Hindlimb muscle (tissue), 1 donor: ENCODE measurements at regions not wholly inside any gene's neighbourhood (a gene's known extent, or its start where the extent isn't known, plus 50 kb on each side); places are given as distances from the start of the nearest gene placed in this dataset.

Experiments used
- DNase-seq: peaks from one replicate; pipeline ENCODE4 v3.0.0-alpha.2; 2013

DNA sequence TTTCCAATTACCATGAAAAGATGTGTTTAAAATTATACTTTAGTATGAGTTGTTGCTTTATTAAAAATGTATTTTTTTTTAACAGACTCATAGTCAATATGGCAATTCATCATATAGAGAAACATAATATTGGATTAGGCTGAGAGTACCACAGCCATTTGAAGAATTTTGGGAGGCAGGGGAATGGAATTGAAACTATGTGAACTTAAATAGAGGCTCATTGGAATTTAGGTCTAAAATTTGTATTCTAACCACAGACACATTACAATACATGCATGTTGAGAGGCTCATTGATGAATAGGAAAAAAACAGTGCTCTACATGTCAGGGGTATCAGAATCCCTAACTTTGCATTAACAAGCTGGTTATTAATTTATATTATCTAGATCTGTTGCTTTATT is 269.6 kb downstream of the DKK2 start:
- DNase-seq = no peak

DNA sequence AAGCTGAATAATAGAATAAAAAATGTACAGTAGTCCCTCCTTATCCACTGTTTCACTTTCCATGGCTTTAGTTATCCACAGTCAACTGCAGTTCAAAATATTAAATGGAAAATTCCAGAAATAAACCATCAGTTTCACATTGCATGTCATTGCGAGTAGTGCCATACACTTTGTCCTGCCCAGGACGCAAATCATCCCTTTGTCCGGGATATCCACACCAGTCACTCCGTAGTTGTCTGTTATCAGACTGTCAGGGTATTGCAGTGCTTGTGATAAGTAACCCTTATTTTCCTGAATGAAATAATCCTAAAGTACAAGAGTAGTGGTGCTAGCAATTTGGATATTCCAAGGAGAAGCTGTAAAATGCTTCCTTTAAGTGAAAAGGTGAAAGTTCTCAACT is 271.3 kb downstream of the DKK2 start:
- no peak for DNase-seq

- DNase-seq = peak; percentile 50
Observed at GRCh38 chr4:106762666-106763443, 273.3 kb downstream of the DKK2 start.

DNA sequence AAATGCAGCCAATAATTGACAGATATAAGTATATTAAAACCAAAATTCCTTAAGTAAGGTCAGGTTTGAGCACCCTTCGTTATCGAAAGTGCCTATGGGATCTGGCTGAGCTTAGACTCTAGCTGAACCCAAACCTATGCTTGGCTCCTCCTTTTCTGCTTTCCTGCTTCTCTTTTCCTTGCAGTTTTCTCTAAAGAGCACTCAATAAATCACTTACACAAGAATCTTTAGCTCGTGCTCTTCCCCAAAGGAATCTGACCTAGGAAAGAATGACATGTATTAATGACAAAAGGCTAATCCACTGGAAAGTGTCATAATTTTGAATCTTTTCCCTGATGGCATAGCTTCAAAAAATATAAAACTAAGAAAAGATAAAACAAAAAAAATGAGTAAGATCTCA is 282.7 kb downstream of the DKK2 start:
- no peak for DNase-seq

GRCh38 chr4:106746451-106746850 is 289.7 kb downstream of the DKK2 start:
- DNase-seq = no peak

GRCh38 chr4:106738121-106738520 is 298.0 kb downstream of the DKK2 start:
- no peak for DNase-seq

GRCh38 chr4:106718548-106718947 is 317.6 kb downstream of the DKK2 start:
- no peak for DNase-seq

DNA sequence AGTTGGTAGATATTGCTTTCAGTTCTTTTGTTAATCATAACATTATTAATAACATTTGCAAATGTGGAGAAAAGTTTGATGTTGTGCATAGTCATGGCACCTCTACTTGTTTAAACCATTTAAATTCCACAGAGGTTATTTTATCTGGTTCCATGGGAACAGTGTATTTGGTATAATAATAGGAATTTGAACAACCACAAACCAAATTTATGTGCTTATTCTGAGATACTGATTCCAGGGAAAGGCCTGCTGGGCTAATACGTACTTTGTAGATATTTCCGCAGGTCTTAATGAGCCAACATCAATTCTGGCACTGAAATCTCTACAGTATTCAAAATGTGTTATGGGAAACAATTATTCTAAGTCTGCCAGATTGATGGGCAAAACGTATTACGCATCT is 319.0 kb downstream of the DKK2 start:
- no peak for DNase-seq

- no peak for DNase-seq
Observed at GRCh38 chr4:106715825-106716224, 320.3 kb downstream of the DKK2 start.

DNA sequence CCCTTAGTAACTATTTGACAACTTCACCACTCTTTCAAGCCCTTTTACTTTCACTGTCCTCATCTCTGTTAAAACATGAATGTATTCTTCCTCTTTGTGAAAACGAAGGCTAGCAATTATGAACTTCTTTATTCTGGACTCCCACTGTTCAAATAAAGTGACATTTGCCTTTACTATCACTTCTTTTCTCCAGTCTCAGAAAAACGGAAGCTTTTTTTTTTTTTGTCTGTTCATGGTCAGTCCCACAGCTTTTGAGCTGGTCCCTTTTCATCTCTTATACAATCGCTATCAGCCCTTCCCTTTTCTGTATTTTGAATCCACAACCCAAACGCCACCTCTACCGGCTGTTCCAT is 327.7 kb downstream of the DKK2 start:
- no peak for DNase-seq

DNA sequence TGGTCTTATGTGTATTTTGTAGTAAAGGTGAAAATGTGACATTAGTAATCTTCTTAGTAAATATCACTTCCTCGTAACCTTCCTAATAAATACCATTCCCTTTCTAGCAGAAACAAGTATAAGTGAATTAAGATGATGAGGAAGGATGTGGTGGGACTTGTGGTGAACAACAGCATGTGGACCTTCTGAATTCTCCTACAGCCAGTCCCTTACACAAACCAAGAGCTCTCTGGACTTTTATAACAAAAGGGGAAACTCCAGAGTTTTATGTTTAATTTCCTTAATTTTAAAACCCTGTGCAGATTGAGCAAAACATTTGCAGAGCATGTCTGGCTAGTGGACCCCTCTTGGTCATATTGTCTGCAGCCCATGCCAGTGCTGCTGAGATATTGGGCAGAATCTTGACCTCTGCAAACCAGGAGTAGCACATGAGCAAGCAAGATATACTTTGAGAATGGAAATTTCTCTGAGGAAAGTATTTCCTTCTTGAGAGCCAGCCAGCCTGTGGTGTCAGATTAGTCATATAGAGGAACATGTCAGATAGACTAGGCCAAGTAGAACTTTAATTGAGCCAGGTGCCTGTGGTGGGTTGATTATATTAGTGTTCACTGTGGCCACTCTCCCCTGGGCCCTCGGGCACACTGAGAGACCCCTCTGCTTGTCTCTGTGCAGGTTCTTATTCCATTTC is 328.2 kb downstream of the DKK2 start:
- no peak for DNase-seq

DNA sequence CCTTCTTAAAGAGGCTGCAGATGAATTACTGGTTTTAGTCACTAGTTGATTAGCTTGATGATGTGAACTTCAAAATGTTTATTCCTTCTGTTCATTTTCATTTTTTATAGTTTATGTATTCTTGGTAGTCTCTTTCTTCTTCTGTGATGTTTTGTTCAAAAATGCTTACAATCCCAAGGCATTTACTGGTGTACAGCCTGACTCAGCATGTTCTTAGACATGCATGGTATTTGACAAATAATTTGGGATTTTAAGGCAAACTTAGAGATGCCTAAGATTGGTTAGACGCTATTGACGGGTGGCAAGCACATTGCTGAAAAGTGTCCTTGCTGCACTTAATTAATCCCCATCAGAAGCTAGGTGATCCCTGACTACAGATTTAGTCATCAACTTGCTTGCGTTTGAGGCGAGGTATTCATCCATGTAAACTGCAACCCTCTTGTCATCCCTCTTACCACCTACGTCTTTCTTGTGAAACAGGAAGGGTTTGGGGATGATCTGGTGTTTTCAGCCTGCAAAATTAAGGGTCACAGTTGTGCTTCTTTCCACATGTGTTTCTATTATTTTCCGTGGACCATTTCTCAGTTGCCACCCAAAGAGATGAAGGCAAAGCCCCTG is 331.8 kb downstream of the DKK2 start:
- DNase-seq = no peak

GRCh38 chr4:106700321-106700720 is 331.7 kb upstream of the GIMD1 start:
- DNase-seq = no peak

- DNase-seq = no peak
Observed at GRCh38 chr4:106698621-106699195, 330.1 kb upstream of the GIMD1 start.

GRCh38 chr4:106695501-106696262 is 327.1 kb upstream of the GIMD1 start:
- no peak for DNase-seq

DNA sequence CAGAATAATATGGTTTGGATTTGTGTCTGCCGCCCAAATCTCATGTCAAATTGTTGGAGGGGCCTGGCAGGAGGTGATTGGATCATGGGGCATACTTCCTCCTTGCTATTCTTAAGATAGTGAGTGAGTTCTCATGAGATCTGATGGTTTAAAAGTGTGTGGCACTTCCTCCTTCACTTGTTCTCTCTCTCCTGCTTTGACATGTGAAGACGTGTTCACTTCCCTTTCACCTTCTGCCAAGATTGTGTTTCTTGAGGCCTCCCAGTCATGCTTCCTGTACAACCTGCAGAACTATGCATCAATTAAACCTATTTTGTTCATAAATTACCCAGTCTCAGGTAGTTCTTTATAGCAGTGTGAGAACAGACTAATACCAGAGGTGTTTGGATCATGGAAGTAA is 325.7 kb upstream of the GIMD1 start:
- no peak for DNase-seq

- no peak for DNase-seq
Observed at GRCh38 chr4:106691749-106692148, 323.2 kb upstream of the GIMD1 start.

DNA sequence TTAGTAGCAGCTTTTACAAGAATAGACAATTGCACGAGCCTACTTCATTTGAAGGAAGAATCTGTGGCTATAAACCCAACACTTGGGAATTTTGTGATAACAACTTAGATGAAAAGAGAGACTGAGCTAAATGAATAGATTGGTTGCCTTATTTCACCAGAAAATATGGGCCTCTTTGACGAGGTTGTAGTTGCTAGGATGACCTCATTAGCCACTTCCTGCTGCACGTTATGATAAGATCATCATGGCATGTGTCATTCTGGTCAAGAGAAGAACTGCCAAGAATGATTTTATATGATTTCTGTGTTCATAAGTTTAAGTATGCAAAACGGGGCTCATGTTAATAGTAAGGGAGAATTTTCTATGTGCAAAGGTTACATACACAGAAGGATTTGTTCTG is 321.9 kb upstream of the GIMD1 start:
- DNase-seq = no peak

DNA sequence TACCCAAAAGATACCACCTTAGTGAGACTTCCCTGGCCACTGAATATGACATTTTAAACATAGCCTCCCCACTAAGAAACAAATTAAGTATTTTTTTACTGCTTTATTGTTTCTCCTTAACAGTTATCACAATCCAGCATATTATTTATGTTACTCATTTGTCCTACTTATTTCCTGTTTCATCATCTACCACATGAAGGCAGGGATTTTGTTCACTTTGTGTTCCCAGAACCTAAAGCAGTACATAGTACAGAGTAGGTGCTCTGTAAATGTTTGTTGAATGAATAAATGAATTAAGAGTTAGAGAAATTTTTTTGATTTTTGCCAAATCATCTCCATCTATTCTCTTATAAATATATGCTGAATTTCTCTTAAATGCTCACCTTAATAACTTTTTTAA is 318.4 kb upstream of the GIMD1 start:
- no peak for DNase-seq

DNA sequence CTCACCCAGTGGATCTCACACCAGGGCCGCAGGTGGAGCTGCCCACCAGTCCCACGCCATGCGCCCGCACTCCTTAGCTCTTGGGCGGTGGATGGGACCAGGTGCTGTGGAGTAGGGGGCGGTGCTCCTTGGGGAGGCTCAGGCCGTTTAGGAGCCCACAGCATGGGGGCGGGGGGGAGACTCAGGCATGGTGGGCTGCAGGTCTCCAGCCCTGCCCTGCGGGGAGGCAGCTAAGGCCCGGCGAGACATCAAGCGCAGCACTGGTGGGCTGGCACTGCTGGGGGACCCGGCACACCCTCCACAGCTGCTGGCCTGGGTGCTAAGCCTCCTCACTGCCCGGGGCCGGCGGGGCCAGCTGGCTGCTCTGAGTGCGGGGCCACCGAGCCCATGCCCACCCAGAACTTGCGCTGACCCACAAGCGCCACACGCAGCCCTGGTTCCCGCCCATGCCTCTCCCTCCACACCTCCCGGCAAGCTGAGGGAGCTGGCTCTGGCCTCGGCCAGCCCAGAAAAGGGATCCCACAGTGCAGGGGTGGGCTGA is 312.9 kb upstream of the GIMD1 start:
- DNase-seq = no peak

DNA sequence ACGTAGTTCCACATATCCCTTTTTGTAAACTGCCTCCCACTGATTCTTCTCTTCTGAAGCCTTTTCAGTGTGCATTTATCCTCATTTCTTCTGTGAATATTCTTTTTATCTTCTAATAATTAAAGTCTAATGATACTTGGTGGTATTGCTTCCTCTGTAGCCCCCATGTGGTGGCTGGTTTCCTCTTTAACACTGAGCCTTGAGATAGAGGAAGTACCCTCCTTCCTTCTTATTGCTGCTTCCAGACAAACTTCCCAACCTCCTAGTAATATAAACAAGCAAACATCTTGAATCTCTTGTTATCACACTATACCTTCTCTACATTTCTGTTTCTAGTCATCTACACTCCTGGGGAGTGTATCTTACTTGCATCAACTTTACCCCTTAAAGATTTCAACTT is 310.5 kb upstream of the GIMD1 start:
- DNase-seq = no peak

- DNase-seq = peak; percentile 39
Observed at GRCh38 chr4:106677213-106677612, 308.6 kb upstream of the GIMD1 start.
